Germinal center (tissue), 1 donor: ENCODE measurements at regions not wholly inside any gene's neighbourhood (a gene's known extent, or its start where the extent isn't known, plus 50 kb on each side); places are given as distances from the start of the nearest gene placed in this dataset.

Experiments
- DNase-seq: peaks from one replicate; pipeline ENCODE4 v3.0.0; 2012; ENCODE audit warnings: mixed read lengths, low spot score

- no peak for DNase-seq
These were observed 246.7 kb upstream of the MARCKS start for GRCh38 chr6:113610377-113610988.

GRCh38 chr6:113616701-113617274 lies 240.4 kb upstream of the MARCKS start:
- DNase-seq: no peak

GRCh38 chr6:113619077-113619476 lies 238.1 kb upstream of the MARCKS start:
- DNase-seq: no peak

- DNase-seq: no peak
These were observed 236.8 kb upstream of the MARCKS start for GRCh38 chr6:113620386-113620785.

- no peak for DNase-seq
These were observed 234.9 kb upstream of the MARCKS start for GRCh38 chr6:113622254-113622653.

- no peak for DNase-seq
These were observed 234.0 kb upstream of the MARCKS start for GRCh38 chr6:113623129-113623528.

GRCh38 chr6:113625850-113626249 lies 231.3 kb upstream of the MARCKS start:
- DNase-seq: no peak

GRCh38 chr6:113626475-113626874 lies 230.7 kb upstream of the MARCKS start:
- DNase-seq: no peak

- no peak for DNase-seq
These were observed 229.7 kb upstream of the MARCKS start for GRCh38 chr6:113627480-113627879.

- no peak for DNase-seq
These were observed 227.9 kb upstream of the MARCKS start for GRCh38 chr6:113629256-113629655.

- no peak for DNase-seq
These were observed 227.0 kb upstream of the MARCKS start for GRCh38 chr6:113629975-113630737.

- DNase-seq: peak; percentile 74
These were observed 226.2 kb upstream of the MARCKS start for GRCh38 chr6:113630738-113631535.

GRCh38 chr6:113631666-113632065 lies 225.5 kb upstream of the MARCKS start:
- no peak for DNase-seq

GRCh38 chr6:113632220-113632864 lies 224.8 kb upstream of the MARCKS start:
- DNase-seq: peak; percentile 14

- DNase-seq: no peak
These were observed 223.5 kb upstream of the MARCKS start for GRCh38 chr6:113633638-113634037.

GRCh38 chr6:113634352-113635163 lies 222.6 kb upstream of the MARCKS start:
- peak; percentile 32 for DNase-seq

GRCh38 chr6:113635222-113635986 lies 221.7 kb upstream of the MARCKS start:
- no peak for DNase-seq

GRCh38 chr6:113636357-113636824 lies 220.8 kb upstream of the MARCKS start:
- DNase-seq: no peak

GRCh38 chr6:113640051-113640450 lies 217.1 kb upstream of the MARCKS start:
- no peak for DNase-seq

GRCh38 chr6:113642001-113642713 lies 215.0 kb upstream of the MARCKS start:
- no peak for DNase-seq
